ENCODE measurements at regions not wholly inside any gene's neighbourhood (a gene's known extent, or its start where the extent isn't known, plus 50 kb on each side); places are given as distances from the start of the nearest gene placed in this dataset.

GRCh38 chr1:184163674-184164465, 112.3 kb downstream of the TSEN15 start:
- CTCF ChIA-PET = no interaction called here
- DNase-seq = no peak

GRCh38 chr1:184164536-184164935, 113.0 kb downstream of the TSEN15 start:
- Mint-ChIP-seq H3K27ac (no peak overlapping the region), H3K4me1 (ENCODE audit: low read depth) (no peaks in the 10 kb centered on the region), H3K36me3 (ENCODE audit: low read depth) (no peaks in the 10 kb centered on the region), H3K9me3 (no peaks in the 10 kb centered on the region), H3K27me3 (no peaks in the 10 kb centered on the region), H3K4me3 (no peak overlapping the region)
- ATAC-seq (no peak), DNase-seq (no peak)
- ChIA-PET CTCF (no interaction called here), POLR2A (no interaction called here)
- intact Hi-C loops (cut with micrococcal nuclease) = loop anchor here (5.0 kb wide), 1 partner anchor 207 kb away; no protein-coding TSS in a partner anchor
- no peak for TF ChIP-seq CTCF (IDR thresholded peaks at IDR 0.05)

More at GRCh38 chr1:184163674-184164465, 112.3 kb downstream of the TSEN15 start:
- TF ChIP-seq CTCF (IDR thresholded peaks at IDR 0.05) = no peak
- H3K4me1 Mint-ChIP-seq (ENCODE audit: low read depth) = no peaks in the 10 kb centered on the region
- no peak overlapping the region for H3K27ac Mint-ChIP-seq
- no peak overlapping the region for H3K4me3 Mint-ChIP-seq
- ATAC-seq = no peak
- no peaks in the 10 kb centered on the region for H3K27me3 Mint-ChIP-seq
- POLR2A ChIA-PET = no interaction called here
- no peaks in the 10 kb centered on the region for H3K9me3 Mint-ChIP-seq
- intact Hi-C loops (cut with micrococcal nuclease) = loop anchor here (5.0 kb wide), 1 partner anchor 207 kb away; no protein-coding TSS in a partner anchor
- no peaks in the 10 kb centered on the region for H3K36me3 Mint-ChIP-seq (ENCODE audit: low read depth)

- POLR2A ChIA-PET = no interaction called here
- Mint-ChIP-seq H3K4me3 (no peak overlapping the region), H3K27me3 (no peaks in the 10 kb centered on the region), H3K4me1 (ENCODE audit: low read depth) (no peaks in the 10 kb centered on the region), H3K36me3 (ENCODE audit: low read depth) (no peaks in the 10 kb centered on the region), H3K27ac (no peak overlapping the region), H3K9me3 (no peaks in the 10 kb centered on the region)
- TF ChIP-seq CTCF (IDR thresholded peaks at IDR 0.05) = no peak
- intact Hi-C loops (cut with micrococcal nuclease) = no loop called here
- DNase-seq (no peak), ATAC-seq (no peak)
- CTCF ChIA-PET = no interaction called here
Observed at GRCh38 chr1:184166485-184166884, 115.0 kb downstream of the TSEN15 start.

GRCh38 chr1:184167352-184167751, 115.8 kb downstream of the TSEN15 start:
- DNase-seq (no peak), ATAC-seq (no peak)
- Mint-ChIP-seq H3K4me3 (no peak overlapping the region), H3K36me3 (ENCODE audit: low read depth) (no peaks in the 10 kb centered on the region), H3K9me3 (no peaks in the 10 kb centered on the region), H3K4me1 (ENCODE audit: low read depth) (no peaks in the 10 kb centered on the region), H3K27ac (no peak overlapping the region), H3K27me3 (no peaks in the 10 kb centered on the region)
- intact Hi-C loops (cut with micrococcal nuclease) = no loop called here
- ChIA-PET CTCF (no interaction called here), POLR2A (no interaction called here)
- TF ChIP-seq CTCF (IDR thresholded peaks at IDR 0.05) = no peak

DNA sequence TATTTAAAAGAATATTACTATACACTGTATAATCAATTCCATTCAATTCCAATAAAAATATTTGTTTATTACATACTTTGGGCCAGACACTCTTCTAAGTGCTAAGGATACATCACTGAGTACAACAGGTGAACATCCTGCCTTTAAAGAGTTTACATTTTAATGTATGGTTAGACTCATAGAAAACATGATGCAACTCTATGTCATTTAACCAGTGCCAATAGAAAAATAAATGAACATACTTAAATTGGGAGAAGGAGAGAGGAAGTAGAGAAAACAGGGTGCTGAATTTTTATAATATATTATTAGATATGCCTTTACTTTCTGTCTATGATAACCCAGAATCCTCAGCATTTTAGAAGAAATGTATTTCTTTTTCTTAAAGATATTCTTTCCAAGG, 119.2 kb downstream of the TSEN15 start:
- CTCF ChIA-PET = no interaction called here
- DNase-seq = no peak
- intact Hi-C loops (cut with micrococcal nuclease) = loop anchor here (1.0 kb wide), 1 partner anchor 9 kb away; no protein-coding TSS in a partner anchor
- H3K36me3 Mint-ChIP-seq (ENCODE audit: low read depth) = no peaks in the 10 kb centered on the region
- no peaks in the 10 kb centered on the region for H3K9me3 Mint-ChIP-seq
- TF ChIP-seq CTCF (IDR thresholded peaks at IDR 0.05) = no peak
- POLR2A ChIA-PET = no interaction called here
- H3K4me1 Mint-ChIP-seq (ENCODE audit: low read depth) = no peaks in the 10 kb centered on the region
- no peak overlapping the region for H3K4me3 Mint-ChIP-seq
- no peaks in the 10 kb centered on the region for H3K27me3 Mint-ChIP-seq
- H3K27ac Mint-ChIP-seq = no peak overlapping the region
- no peak for ATAC-seq
